Activated naive CD8-positive, alpha-beta T cell treated with anti-CD3 and anti-CD28 coated beads, Interleukin-2, amount 50 U/mL, for 24 hours (primary cell): ENCODE measurements at regions not wholly inside any gene's neighbourhood (a gene's known extent, or its start where the extent isn't known, plus 50 kb on each side); places are given as distances from the start of the nearest gene placed in this dataset.

Experiments used
- ATAC-seq: fragments of 150-1000 bp; cut with Tn5 transposase; one replicate; pipeline ENCODE4 v1.10.0; 2021
- DNase-seq: peaks from one replicate; pipeline ENCODE4 v3.0.0; 2021
- H3K27ac Mint-ChIP-seq: one replicate; pipeline ENCODE4 v1.8.0; 2021; ENCODE audit warnings: mild to moderate bottlenecking, mixed read lengths
- H3K27me3 Mint-ChIP-seq: one replicate; pipeline ENCODE4 v1.8.0; 2021; ENCODE audit warnings: mixed read lengths
- H3K36me3 Mint-ChIP-seq: one replicate; pipeline ENCODE4 v1.8.0; 2021; ENCODE audit warnings: low read depth, mixed read lengths
- H3K4me1 Mint-ChIP-seq: one replicate; pipeline ENCODE4 v1.8.0; 2021; ENCODE audit warnings: mixed read lengths
- H3K4me3 Mint-ChIP-seq: one replicate; pipeline ENCODE4 v1.8.0; 2021; ENCODE audit warnings: mild to moderate bottlenecking, moderate library complexity, mixed read lengths
- H3K9me3 Mint-ChIP-seq: one replicate; pipeline ENCODE4 v1.8.0; 2021; ENCODE audit warnings: mixed read lengths

DNA sequence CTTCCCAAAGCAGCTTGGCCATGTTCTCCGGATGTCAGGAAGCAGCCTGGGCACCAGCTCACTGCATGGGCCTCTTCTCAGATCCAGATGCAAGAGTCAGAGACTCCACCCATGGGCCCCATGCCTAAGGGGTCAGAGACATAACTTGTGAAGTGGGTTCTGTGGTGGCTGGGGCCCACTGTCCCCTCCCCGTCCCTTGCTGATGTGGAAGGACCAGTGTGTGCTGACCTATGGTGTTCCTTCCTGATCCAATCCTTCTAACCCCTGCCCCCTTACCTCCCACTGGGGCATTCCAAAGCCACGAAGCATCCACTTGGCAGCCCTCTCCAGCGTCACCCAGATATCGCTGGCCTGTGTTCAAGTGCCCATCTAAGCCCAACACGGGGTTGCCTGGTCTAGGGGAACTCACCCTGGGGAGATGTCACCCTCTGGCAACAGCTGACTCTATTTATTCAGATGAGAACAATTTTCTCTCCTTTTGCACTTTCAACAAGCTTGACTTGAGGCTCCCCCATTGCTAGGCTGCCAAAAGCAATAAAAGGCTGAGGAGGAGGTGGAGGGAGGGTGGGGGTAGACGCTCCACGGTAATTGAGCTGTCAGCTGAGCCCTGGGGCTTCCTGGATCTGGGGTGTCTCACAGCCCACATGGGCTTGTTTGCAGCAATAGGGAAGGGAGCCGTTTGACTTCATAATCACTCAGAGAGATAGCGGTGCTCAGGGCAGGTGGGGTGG, 158.5 kb downstream of the ADAMTS15 start:
- H3K27me3 Mint-ChIP-seq, result peaks cover 4% of the 10 kb centered on the region
- DNase-seq (no peak), ATAC-seq (no peak)
- H3K27ac Mint-ChIP-seq, result no peak overlapping the region
- no peaks in the 10 kb centered on the region for H3K36me3 Mint-ChIP-seq
- H3K9me3 Mint-ChIP-seq, result no peaks in the 10 kb centered on the region
- H3K4me3 Mint-ChIP-seq, result no peak overlapping the region
- H3K4me1 Mint-ChIP-seq, result no peaks in the 10 kb centered on the region

DNA sequence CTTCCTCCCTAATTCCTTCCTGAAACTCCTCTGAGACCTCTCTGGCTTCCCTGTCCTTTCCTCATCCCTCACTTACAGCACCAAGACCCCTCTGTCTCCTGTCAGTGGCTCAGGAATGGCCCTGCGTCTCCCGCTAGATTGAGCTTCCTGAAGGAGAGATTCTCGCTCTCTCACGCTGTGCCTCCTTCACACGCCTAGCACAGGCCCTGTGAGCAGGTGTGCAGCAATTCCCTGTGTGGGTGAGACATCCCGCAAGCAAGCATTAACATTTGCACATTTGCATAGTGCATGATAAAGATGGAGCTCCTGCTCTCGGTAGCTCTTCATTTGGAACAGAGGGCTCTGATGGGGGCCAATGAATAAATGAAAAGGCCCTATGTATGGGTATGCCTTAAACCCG, 159.8 kb downstream of the ADAMTS15 start:
- Mint-ChIP-seq H3K4me1 (no peaks in the 10 kb centered on the region), H3K27me3 (peaks cover 4% of the 10 kb centered on the region), H3K9me3 (no peaks in the 10 kb centered on the region), H3K27ac (no peak overlapping the region), H3K4me3 (no peak overlapping the region), H3K36me3 (no peaks in the 10 kb centered on the region)
- ATAC-seq (no peak), DNase-seq (no peak)

DNA sequence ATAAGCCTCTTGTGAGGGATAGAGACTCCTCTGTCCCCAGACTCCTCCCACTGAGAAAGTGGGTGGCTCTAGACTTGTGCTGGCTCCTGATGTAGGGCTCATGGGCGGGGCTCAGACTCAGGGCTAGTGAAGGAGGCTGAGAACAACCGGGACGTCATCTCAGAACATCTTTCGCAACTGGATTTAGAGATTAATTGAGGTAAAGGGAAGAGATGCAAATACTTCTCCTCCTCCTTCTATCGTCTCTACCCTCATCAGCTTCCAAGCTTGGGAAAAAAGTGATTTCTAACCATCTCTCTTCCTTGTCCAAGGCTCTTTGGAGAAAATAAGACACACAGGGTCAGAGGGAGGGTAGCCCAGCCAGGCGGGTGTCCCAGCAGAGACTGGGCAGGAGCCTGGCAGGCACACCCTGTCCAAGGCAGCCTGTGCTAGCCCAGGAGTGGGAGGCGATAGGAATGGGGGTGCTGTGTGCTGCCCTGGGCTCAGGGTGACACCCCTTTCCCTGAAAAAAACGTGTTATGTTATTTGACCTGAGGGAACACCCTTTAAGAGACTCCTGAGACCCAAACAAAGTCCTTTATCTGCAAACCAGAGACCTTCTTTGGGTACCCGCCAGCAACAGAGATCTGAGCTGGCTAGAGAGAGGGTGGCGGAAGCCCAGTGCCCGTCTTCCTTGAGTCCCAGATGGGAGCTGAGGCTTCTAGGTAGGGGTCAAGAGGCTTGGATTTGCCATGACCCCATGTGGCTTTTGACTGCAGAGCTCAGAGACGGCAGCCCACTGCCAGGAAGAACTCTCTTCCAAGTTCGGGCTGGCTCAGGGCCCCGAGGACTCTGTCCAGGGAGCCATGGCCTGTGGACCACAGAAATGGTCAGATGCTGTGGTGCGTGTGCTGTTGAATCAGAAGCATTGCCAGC, 160.9 kb downstream of the ADAMTS15 start:
- Mint-ChIP-seq H3K4me1 (no peaks in the 10 kb centered on the region), H3K27me3 (peaks cover 4% of the 10 kb centered on the region), H3K4me3 (no peak overlapping the region), H3K27ac (no peak overlapping the region), H3K9me3 (no peaks in the 10 kb centered on the region), H3K36me3 (no peaks in the 10 kb centered on the region)
- ATAC-seq, result no peak
- no peak for DNase-seq

DNA sequence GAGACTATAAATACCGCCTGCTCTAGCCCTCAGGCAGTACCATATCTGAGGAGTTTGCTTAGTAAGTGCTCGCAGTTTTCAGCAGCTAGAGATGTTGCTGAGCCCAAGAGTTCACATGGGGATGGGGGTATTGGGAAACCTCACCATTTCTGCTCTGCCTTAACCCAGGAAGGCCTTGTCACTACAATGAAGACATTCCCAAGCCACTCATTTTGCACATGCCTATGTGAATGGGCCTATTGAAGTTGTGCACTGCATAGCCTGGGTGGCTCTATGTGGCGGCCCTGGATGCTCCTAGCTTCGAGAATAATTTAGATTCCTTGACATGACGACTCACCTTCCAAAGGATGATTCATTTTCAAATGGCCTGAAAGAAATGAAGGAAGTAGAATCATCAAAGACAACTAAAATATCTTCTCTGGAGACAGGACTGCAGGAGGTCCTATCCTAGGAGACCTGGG, 163.4 kb downstream of the ADAMTS15 start:
- no peaks in the 10 kb centered on the region for H3K36me3 Mint-ChIP-seq
- H3K27me3 Mint-ChIP-seq, result peaks cover 4% of the 10 kb centered on the region
- ATAC-seq (no peak), DNase-seq (no peak)
- H3K27ac Mint-ChIP-seq, result no peak overlapping the region
- H3K4me3 Mint-ChIP-seq, result no peak overlapping the region
- no peaks in the 10 kb centered on the region for H3K9me3 Mint-ChIP-seq
- H3K4me1 Mint-ChIP-seq, result no peaks in the 10 kb centered on the region

DNA sequence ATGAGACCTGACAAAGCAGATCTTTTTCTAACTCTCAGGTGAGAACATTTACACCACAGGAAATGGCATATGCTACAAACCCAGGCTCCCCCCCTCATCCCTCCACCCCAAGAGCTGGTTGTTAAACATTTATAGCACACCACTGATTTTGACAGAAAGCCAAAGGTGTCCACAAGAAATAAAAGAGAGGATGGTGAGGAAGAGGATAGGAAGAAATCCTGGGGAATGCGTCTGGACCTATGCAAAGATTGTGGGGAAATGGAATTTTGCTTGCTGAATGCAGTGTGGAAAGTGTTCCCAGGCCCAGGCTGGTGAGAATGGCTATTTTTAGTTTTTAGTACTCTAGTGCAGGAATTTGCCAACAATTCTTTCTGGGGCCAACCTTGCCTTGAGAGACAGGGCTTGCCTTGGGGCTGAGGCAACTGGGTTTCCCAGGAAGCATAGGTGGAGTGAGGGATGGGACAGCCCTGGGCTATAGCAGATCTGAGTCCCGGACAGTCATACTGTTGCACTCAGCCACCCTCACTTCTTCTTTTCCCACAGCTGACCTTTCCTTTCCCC, 163.9 kb downstream of the ADAMTS15 start:
- Mint-ChIP-seq H3K36me3 (no peaks in the 10 kb centered on the region), H3K27me3 (peaks cover 4% of the 10 kb centered on the region), H3K4me3 (no peak overlapping the region), H3K27ac (no peak overlapping the region), H3K9me3 (no peaks in the 10 kb centered on the region), H3K4me1 (no peaks in the 10 kb centered on the region)
- DNase-seq, result no peak
- no peak for ATAC-seq

DNA sequence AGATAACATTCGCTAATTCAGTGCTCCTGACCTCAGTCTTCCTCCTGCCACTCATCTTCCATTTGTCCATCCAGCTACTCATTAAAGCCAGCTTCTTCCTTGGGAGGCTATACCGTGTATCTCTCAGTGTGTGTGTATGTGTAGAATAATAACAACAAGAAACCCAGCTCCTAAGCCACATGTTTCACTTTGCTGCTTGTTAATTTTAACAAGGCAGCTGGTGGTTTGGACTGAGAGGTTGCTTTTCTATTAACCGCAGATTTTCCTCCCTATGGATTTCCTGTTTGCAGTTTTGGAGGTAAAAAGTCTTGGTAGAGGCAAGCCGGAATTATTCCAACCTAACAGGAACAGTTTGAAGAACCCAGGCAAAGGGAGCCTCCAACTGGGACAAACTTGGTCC, 165.0 kb downstream of the ADAMTS15 start:
- ATAC-seq (no peak), DNase-seq (no peak)
- H3K27me3 Mint-ChIP-seq, result no peaks in the 10 kb centered on the region
- no peaks in the 10 kb centered on the region for H3K4me1 Mint-ChIP-seq
- H3K27ac Mint-ChIP-seq, result no peak overlapping the region
- no peaks in the 10 kb centered on the region for H3K36me3 Mint-ChIP-seq
- H3K9me3 Mint-ChIP-seq, result no peaks in the 10 kb centered on the region
- no peak overlapping the region for H3K4me3 Mint-ChIP-seq

DNA sequence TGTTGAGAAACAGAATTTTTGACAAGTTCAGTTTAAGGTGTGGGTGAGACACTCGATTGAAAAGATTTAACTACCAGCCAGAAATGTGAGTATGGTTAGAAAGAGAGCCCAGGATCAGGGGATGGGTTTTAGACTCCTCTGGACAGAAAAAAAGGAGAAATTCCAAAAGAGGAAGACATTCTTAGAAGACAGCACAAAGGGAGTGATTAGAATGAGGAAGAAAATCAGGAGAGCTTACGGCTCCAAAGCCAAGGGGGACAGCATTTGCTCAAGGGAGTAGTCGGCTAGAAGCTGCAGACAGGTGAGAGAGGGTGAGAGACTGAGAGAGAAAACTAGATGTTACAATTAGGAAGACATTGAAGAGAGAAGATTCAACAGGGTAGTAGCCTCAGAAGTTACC, 166.1 kb downstream of the ADAMTS15 start:
- H3K4me1 Mint-ChIP-seq, result no peaks in the 10 kb centered on the region
- no peak for DNase-seq

DNA sequence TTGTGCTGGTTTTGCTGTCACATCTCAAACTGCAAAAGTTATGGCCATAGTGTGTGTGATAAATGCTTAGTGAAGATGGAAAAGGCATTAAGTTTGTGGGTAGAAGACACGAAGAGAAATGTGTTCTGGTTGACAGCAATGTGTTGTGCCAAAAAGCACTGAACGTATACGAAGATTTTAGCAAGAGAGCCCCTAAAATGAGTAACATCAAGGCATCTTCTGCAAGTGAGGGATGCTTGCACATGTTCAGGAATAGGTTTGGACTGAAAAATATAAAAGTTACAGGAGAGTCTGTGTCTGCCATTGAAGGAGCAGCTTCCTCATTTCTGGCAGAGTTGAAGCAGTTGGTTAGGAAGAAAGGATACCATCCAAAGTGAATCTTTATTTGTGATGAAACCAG, 167.1 kb downstream of the ADAMTS15 start:
- H3K27ac Mint-ChIP-seq, result no peak overlapping the region
- H3K4me3 Mint-ChIP-seq, result no peak overlapping the region
- DNase-seq (no peak), ATAC-seq (no peak)
- peaks cover 4% of the 10 kb centered on the region for H3K27me3 Mint-ChIP-seq
- H3K36me3 Mint-ChIP-seq, result no peaks in the 10 kb centered on the region
- no peaks in the 10 kb centered on the region for H3K4me1 Mint-ChIP-seq
- peaks cover 6% of the 10 kb centered on the region for H3K9me3 Mint-ChIP-seq

More for the DNA sequence above, 166.1 kb downstream of the ADAMTS15 start:
- no peak overlapping the region for H3K4me3 Mint-ChIP-seq
- H3K36me3 Mint-ChIP-seq, result no peaks in the 10 kb centered on the region
- no peak overlapping the region for H3K27ac Mint-ChIP-seq
- no peak for ATAC-seq
- peaks cover 4% of the 10 kb centered on the region for H3K9me3 Mint-ChIP-seq
- H3K27me3 Mint-ChIP-seq, result peaks cover 3% of the 10 kb centered on the region

DNA sequence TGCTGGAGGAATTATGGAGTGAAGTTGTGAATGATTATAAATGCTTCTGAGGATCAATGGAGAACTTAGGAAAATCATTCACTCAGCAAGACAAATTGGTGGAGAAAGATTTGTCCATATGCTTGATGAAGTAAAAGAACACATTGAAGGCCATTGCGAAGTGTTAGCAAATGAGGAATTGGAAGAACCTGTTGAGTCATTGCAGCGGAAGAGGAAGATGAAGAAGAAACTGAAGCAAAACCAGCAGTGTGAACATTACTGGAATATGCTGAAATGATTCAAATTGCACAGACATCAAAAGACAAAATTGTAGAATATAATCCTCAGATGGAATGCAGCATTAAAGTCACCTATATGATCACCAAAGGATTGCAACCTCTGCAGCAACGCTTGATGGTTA, 168.1 kb downstream of the ADAMTS15 start:
- ATAC-seq (no peak), DNase-seq (no peak)
- no peaks in the 10 kb centered on the region for H3K4me1 Mint-ChIP-seq
- no peak overlapping the region for H3K4me3 Mint-ChIP-seq
- no peaks in the 10 kb centered on the region for H3K36me3 Mint-ChIP-seq
- peaks cover 4% of the 10 kb centered on the region for H3K27me3 Mint-ChIP-seq
- no peak overlapping the region for H3K27ac Mint-ChIP-seq
- peaks cover 6% of the 10 kb centered on the region for H3K9me3 Mint-ChIP-seq

DNA sequence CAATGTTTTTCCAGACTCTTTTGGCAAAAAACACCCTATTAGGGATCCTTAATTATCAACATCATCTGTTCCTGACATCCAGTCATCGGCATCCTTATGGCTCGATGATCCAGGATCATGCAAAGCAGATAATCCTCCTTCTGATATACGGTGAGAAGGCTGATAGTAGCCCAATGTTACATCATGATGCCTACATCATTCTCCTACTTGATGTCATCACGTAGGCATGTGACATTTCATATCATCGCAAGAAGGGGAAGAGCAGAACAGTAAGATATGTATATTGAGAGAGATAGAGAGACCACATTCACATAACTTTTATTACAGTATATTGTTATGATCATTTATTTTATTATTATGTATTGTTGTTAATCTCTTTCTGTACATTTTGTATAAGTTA, 168.6 kb downstream of the ADAMTS15 start:
- no peak for ATAC-seq
- Mint-ChIP-seq H3K27ac (no peak overlapping the region), H3K36me3 (no peaks in the 10 kb centered on the region), H3K4me1 (no peaks in the 10 kb centered on the region), H3K4me3 (no peak overlapping the region), H3K9me3 (peaks cover 6% of the 10 kb centered on the region), H3K27me3 (peaks cover 7% of the 10 kb centered on the region)
- no peak for DNase-seq

DNA sequence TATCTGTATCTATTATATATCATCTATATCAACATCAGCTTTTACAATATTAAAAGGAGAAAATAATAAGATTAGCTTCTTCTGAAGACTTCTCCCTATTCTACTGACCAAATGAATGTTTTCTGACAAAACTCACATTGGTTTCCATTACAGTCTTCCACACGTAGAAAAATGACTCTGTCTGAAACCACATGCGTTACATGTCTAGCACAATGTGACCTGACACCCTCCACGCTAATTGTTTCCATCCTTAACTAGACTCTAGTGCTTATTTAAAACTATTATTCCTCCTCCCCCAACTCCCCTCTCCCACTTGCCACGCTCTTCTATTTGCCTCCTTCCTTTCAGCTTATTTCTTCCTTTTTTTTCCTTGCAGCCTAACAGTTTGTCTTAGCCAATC, 172.1 kb downstream of the ADAMTS15 start:
- Mint-ChIP-seq H3K4me3 (no peak overlapping the region), H3K27me3 (peaks cover 12% of the 10 kb centered on the region), H3K36me3 (no peaks in the 10 kb centered on the region), H3K27ac (no peak overlapping the region), H3K9me3 (peaks cover 6% of the 10 kb centered on the region), H3K4me1 (no peaks in the 10 kb centered on the region)
- ATAC-seq (no peak), DNase-seq (no peak)

DNA sequence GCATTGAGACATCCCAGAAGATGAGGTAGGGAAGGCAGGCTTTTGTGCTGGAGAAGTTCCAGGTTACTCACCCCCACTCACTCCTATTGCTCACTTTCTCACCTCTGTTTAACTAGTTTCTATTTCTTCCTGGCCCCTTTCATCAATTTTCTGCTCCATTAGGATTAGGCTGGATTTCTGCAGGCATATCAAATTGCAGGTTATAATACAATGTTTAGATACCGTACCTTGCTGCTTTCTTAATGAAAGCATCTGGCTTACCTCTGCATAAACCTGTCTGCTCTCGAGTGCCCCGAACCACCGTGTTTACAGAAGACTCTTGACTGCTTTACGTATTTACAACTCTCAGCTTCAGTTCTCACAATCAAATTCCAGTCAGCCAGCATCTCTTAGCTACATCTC, 173.7 kb downstream of the ADAMTS15 start:
- no peaks in the 10 kb centered on the region for H3K4me1 Mint-ChIP-seq
- DNase-seq (no peak), ATAC-seq (no peak)
- H3K9me3 Mint-ChIP-seq, result peaks cover 6% of the 10 kb centered on the region
- peaks cover 12% of the 10 kb centered on the region for H3K27me3 Mint-ChIP-seq
- H3K4me3 Mint-ChIP-seq, result no peak overlapping the region
- H3K27ac Mint-ChIP-seq, result no peak overlapping the region
- no peaks in the 10 kb centered on the region for H3K36me3 Mint-ChIP-seq

DNA sequence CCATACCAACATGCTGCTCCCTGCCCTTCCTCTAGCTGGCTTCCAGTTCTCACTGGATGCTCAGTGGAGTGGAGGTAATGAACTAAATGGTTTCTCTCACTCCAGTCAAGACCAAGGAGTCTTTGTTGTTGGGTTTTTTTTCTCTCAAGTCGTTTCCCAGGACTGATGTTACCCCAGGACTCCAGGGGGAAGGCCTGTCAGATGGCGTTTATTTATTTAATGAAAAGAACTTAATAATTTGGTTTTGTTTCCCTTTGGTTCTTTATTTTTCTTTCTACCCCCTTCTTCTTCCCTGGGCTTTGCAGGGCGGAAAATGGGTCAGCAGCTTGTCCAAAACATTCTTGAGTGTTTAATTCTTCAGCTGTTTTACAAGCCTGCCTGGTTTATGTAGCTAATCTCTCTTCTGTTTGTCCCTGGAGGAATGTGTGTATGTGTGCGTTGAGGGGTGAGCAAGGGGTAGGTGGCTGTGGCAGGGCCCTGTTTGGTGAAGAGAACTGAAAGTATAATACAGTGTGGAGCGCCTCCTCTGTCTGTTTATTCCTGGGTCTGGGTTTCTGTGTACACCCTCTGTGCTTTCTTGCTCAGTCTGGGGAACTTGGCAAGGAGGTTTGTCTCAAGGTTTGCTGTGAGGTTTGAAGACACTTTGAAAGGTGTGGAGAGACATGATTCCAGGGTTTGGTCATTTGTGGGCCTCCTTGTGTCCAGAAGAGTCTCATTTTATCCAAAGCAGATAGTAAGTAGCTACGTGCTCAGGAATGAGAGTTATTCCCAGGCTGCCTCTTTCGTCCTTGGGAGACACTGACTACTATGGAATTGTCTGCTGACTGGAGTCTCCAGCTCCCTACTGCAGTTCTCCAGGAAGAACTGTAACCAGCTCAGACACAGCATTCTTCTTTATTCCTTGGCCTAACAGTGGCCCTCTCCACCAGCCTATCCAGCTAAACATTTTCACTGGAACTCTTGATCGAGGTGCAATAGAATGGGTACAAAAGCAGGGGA, 175.5 kb downstream of the ADAMTS15 start:
- no peaks in the 10 kb centered on the region for H3K36me3 Mint-ChIP-seq
- H3K27me3 Mint-ChIP-seq, result peaks cover 14% of the 10 kb centered on the region
- H3K4me3 Mint-ChIP-seq, result no peak overlapping the region
- no peak overlapping the region for H3K27ac Mint-ChIP-seq
- H3K4me1 Mint-ChIP-seq, result no peaks in the 10 kb centered on the region
- H3K9me3 Mint-ChIP-seq, result peaks cover 6% of the 10 kb centered on the region
- DNase-seq (no peak), ATAC-seq (no peak)

DNA sequence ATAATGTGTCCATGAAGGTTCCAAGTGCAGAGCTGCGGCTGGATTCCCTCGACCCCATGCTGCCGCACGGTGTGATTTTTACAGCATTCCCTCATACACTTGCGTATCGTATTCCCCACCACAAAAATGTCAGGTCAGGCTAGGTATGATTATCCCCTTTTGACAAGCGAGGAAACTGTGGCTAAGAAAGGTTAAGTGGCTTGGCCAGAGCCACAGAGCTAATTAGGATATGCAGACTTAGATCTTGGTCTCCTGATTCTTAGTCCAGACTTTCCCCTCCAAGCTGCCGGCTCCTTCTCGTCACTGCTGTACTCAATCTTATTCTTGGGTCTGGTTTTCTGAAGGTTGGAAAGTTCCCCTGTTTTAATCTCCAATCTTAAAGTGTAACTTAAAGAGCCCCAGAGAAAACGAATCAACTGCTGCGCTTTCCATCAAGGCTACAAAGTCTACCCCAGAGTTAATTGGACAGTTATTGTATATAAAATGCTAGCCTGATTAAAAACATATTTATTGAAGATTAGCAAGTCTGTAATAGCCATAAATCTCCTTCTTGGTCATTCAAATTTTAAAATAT, 176.6 kb downstream of the ADAMTS15 start:
- Mint-ChIP-seq H3K27ac (no peak overlapping the region), H3K4me3 (no peak overlapping the region), H3K4me1 (no peaks in the 10 kb centered on the region), H3K27me3 (peaks cover 10% of the 10 kb centered on the region), H3K9me3 (no peaks in the 10 kb centered on the region), H3K36me3 (no peaks in the 10 kb centered on the region)
- DNase-seq, result no peak
- no peak for ATAC-seq
